PC-3 (cell line): ENCODE measurements at regions not wholly inside any gene's neighbourhood (a gene's known extent, or its start where the extent isn't known, plus 50 kb on each side); places are given as distances from the start of the nearest gene placed in this dataset.

Source experiments
- ATAC-seq: fragments of 200-7000 bp; cut with Tn5 transposase; 2 replicates; pipeline ENCODE4 v1.9.1; 2020; ENCODE audit warnings: mild to moderate bottlenecking, moderate library complexity
- BruUV-seq: library from RNA; stranded (reverse); fragments of 400-500 nt; replicated peaks from 2 replicates; lab custom pipeline; 2021; lab: Mats Ljungman, UMichigan
- CTCF ChIA-PET: fragments of 300-600 bp; sonication (Branson Sonifier 250); formaldehyde crosslinking; loops from one replicate; lab custom pipeline; 2022; ENCODE audit warnings: antibody characterized with exemption; lab: Charles Lee
- POLR2A ChIA-PET: fragments of 300-600 bp; sonication (Branson Sonifier 250); formaldehyde crosslinking; loops from one replicate; lab custom pipeline; 2022; ENCODE audit warnings: antibody characterized with exemption; ENCODE audit not compliant: unreplicated experiment; lab: Charles Lee
- DNase-seq: peaks from one replicate; pipeline ENCODE4 v3.0.0-alpha.2; 2015
- H2AFZ ChIP-seq: fragments of 300-600 bp; sonication (generic); 2 replicates; pipeline ENCODE4 v1.6.0; 2016; ENCODE audit warnings: antibody characterized with exemption, low read length
- H3F3A ChIP-seq: fragments of 300-600 bp; sonication (generic); one replicate; pipeline ENCODE4 v1.6.0; 2017; ENCODE audit warnings: antibody characterized with exemption, low read length, control low read depth, mild to moderate bottlenecking; ENCODE audit not compliant: unreplicated experiment
- H3K27ac ChIP-seq: fragments of 300-600 bp; sonication (generic); 2 replicates; pipeline ENCODE4 v1.5.1; 2016; ENCODE audit warnings: mild to moderate bottlenecking, low read length
- H3K27me3 ChIP-seq: fragments of 300-600 bp; sonication (generic); 2 replicates; pipeline ENCODE4 v1.6.1; 2016; ENCODE audit warnings: low read length, mixed read lengths
- H3K36me3 ChIP-seq: fragments of 300-600 bp; sonication (generic); 2 replicates; pipeline ENCODE4 v1.6.1; 2016; ENCODE audit warnings: low read depth, mixed run types, low read length, mixed read lengths
- H3K4me1 ChIP-seq: fragments of 300-600 bp; sonication (generic); 2 replicates; pipeline ENCODE4 v1.5.1; 2016; ENCODE audit warnings: low read length; ENCODE audit not compliant: insufficient read depth
- H3K4me2 ChIP-seq: fragments of 300-600 bp; sonication (generic); 2 replicates; pipeline ENCODE4 v1.6.0; 2016; ENCODE audit warnings: low read length
- H3K4me3 ChIP-seq: fragments of 300-600 bp; sonication (generic); 2 replicates; pipeline ENCODE4 v1.5.1; 2016; ENCODE audit warnings: mild to moderate bottlenecking, low read length, mixed read lengths
- H3K79me2 ChIP-seq: fragments of 300-600 bp; sonication (generic); 2 replicates; pipeline ENCODE4 v1.6.1; 2017; ENCODE audit warnings: low read length, mixed read lengths
- H3K9ac ChIP-seq: fragments of 300-600 bp; sonication (generic); 2 replicates; pipeline ENCODE4 v1.6.0; 2016; ENCODE audit warnings: mild to moderate bottlenecking, low read length
- H3K9me2 ChIP-seq: fragments of 300-600 bp; sonication (generic); replicated peaks from 2 replicates; pipeline ENCODE4 v1.6.1; 2016; ENCODE audit warnings: mixed run types, low read length, mixed read lengths
- H3K9me3 ChIP-seq: fragments of 300-600 bp; sonication (generic); 2 replicates; pipeline ENCODE4 v1.6.1; 2016; ENCODE audit warnings: low read length, mixed read lengths
- H4K20me1 ChIP-seq: fragments of 300-600 bp; sonication (generic); 2 replicates; pipeline ENCODE4 v1.6.1; 2016; ENCODE audit warnings: low read length, mixed read lengths
- CTCF ChIP-seq: fragments of 300-600 bp; sonication (generic); conservative IDR thresholded peaks from 2 replicates; pipeline ENCODE4 v1.5.1; 2017; ENCODE audit warnings: antibody characterized with exemption, low read depth, mild to moderate bottlenecking, low read length
- EZH2 ChIP-seq: fragments of 300-600 bp; sonication (generic); IDR thresholded peaks from one replicate; pipeline ENCODE4 v1.6.1; 2017; ENCODE audit warnings: antibody characterized with exemption, mild to moderate bottlenecking, low read length; ENCODE audit not compliant: unreplicated experiment
- EZH2phosphoT487 ChIP-seq: fragments of 300-600 bp; sonication (generic); IDR thresholded peaks from 2 replicates; pipeline ENCODE4 v1.6.1; 2018; ENCODE audit warnings: mild to moderate bottlenecking, antibody characterized with exemption, low read length, borderline replicate concordance
- intact Hi-C: fragments of 100-400 bp; cut with micrococcal nuclease; formaldehyde crosslinking; loops from 2 replicates; pipeline ENCODE4 v1.9.0; 2023

DNA sequence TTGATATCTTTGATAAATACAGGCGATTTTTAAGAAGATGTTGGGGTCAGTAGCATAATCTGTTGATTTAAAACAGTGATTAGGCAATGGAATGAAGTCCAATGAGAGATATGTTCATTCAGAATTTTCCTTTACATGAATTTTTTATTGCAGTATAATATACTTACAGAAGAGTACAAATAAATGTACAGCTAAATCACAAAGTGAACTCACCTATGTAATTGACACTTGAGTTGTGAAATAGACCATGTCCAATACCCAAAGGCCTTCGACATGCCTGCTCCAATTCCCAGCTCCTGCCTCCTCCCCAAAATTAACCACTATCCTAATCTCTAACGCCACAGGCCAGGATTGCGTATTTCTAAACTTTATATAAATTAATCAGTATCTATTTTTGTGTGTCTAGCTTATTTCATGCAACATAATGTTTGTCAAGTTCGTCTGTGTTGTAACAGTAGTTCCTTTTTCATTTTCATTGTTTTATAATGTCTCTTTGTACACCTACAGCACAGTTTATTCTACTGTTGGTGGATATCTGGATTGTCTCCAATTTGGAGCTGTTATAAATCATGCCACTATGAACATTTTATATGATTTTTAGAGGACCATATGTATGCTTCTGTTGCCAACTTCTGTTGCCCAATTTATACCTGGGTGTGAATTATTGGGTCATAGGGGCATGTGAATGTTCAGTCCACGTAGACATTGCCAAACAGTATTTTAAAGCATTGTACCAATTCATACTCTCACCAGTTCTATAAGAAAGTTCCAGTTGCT, 208.3 kb downstream of the TLE1 start:
- H3K79me2 ChIP-seq, result no peaks in the 10 kb centered on the region
- H3F3A ChIP-seq, result no peaks in the 10 kb centered on the region
- no TSS peak for BruUV-seq
- no peaks in the 10 kb centered on the region for H3K9me2 ChIP-seq
- POLR2A ChIA-PET, result no interaction called here
- H3K4me3 ChIP-seq, result no peak overlapping the region
- CTCF ChIA-PET, result no interaction called here
- no peaks in the 10 kb centered on the region for H4K20me1 ChIP-seq
- H3K9ac ChIP-seq, result no peak overlapping the region
- ATAC-seq (no peak), DNase-seq (no peak)
- no peaks in the 10 kb centered on the region for H3K36me3 ChIP-seq
- TF ChIP-seq EZH2phosphoT487 (no peak), CTCF (no peak), EZH2 (no peak)
- intact Hi-C loops, result no loop called here
- H2AFZ ChIP-seq, result no peak overlapping the region
- no peaks in the 10 kb centered on the region for H3K27me3 ChIP-seq
- no peak overlapping the region for H3K27ac ChIP-seq
- H3K4me1 ChIP-seq, result no peaks in the 10 kb centered on the region
- H3K9me3 ChIP-seq, result no peaks in the 10 kb centered on the region
- H3K4me2 ChIP-seq, result no peak overlapping the region

DNA sequence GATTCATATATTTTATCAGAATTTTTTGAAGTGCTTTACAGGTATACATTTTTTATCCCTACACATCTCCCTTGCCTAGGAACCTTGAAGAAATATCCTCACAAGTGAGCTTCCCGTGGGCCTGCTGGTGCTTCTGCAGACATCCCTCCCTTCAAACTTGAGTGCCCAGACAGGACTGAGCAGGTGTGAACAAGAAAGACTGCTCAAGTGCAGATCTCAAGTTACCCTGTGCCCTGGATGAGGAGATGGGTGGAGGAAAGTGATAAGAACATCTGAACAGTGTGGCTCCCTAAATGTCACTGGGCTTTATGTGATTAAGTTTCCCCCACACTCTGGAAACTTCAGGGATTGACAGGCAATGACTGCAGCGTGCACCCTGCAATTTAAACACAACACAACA, 209.8 kb downstream of the TLE1 start:
- Histone ChIP-seq H2AFZ (no peak overlapping the region), H3K79me2 (no peaks in the 10 kb centered on the region), H3K9ac (no peak overlapping the region), H3K27ac (no peak overlapping the region), H3K4me3 (no peak overlapping the region), H3K4me2 (no peak overlapping the region), H4K20me1 (no peaks in the 10 kb centered on the region), H3K9me2 (no peaks in the 10 kb centered on the region), H3K36me3 (no peaks in the 10 kb centered on the region), H3K9me3 (no peaks in the 10 kb centered on the region), H3F3A (no peaks in the 10 kb centered on the region), H3K27me3 (no peaks in the 10 kb centered on the region), H3K4me1 (no peaks in the 10 kb centered on the region)
- no peak for ATAC-seq
- DNase-seq, result no peak
- intact Hi-C loops, result no loop called here
- BruUV-seq, result no TSS peak
- TF ChIP-seq EZH2phosphoT487, result no peak
- TF ChIP-seq EZH2, result no peak
- no peak for TF ChIP-seq CTCF
- CTCF ChIA-PET, result no interaction called here
- POLR2A ChIA-PET, result no interaction called here

- BruUV-seq, result no TSS peak
- Histone ChIP-seq H3K9me3 (no peaks in the 10 kb centered on the region), H3K4me2 (no peak overlapping the region), H2AFZ (no peak overlapping the region), H4K20me1 (no peaks in the 10 kb centered on the region), H3K27me3 (no peaks in the 10 kb centered on the region), H3K9ac (no peak overlapping the region), H3K9me2 (no peaks in the 10 kb centered on the region), H3K4me1 (no peaks in the 10 kb centered on the region), H3K4me3 (no peak overlapping the region), H3K36me3 (no peaks in the 10 kb centered on the region), H3F3A (no peaks in the 10 kb centered on the region), H3K79me2 (no peaks in the 10 kb centered on the region), H3K27ac (no peak overlapping the region)
- no peak for TF ChIP-seq EZH2
- no peak for ATAC-seq
- intact Hi-C loops, result no loop called here
- ChIA-PET POLR2A (no interaction called here), CTCF (no interaction called here)
- no peak for DNase-seq
Observed at GRCh38 chr9:81477669-81478068, 211.7 kb downstream of the TLE1 start.
